GM18519 (cell line): ENCODE measurements at regions not wholly inside any gene's neighbourhood (a gene's known extent, or its start where the extent isn't known, plus 50 kb on each side); places are given as distances from the start of the nearest gene placed in this dataset.

Source experiments
- ATAC-seq: cut with Tn5 transposase; IDR thresholded peaks from one replicate; pipeline ENCODE4 v1.9.1; 2021; ENCODE audit warnings: mild to moderate bottlenecking, moderate library complexity; ENCODE audit not compliant: unreplicated experiment, low FRiP score

GRCh38 chr1:244955661-244956060 lies 91.3 kb upstream of the HNRNPU start:
- ATAC-seq, result no peak

GRCh38 chr1:244954359-244954758 lies 90.0 kb upstream of the HNRNPU start:
- ATAC-seq, result no peak

GRCh38 chr1:244953901-244954300 lies 89.6 kb upstream of the HNRNPU start:
- no peak for ATAC-seq

- no peak for ATAC-seq
These were observed 88.6 kb upstream of the HNRNPU start for GRCh38 chr1:244952940-244953339.

GRCh38 chr1:244952280-244952933 lies 88.1 kb upstream of the HNRNPU start:
- no peak for ATAC-seq

GRCh38 chr1:244948416-244948815 lies 84.1 kb upstream of the HNRNPU start:
- no peak for ATAC-seq

- ATAC-seq, result peak; percentile 80
These were observed 80.8 kb upstream of the HNRNPU start for GRCh38 chr1:244945109-244945671.

GRCh38 chr1:244941121-244941520 lies 76.8 kb upstream of the HNRNPU start:
- ATAC-seq, result peak; percentile 74

- ATAC-seq, result no peak
These were observed 72.8 kb upstream of the HNRNPU start for GRCh38 chr1:244937099-244937498.

- peak; percentile 60 for ATAC-seq
These were observed 56.8 kb upstream of the HNRNPU start for GRCh38 chr1:244920911-244921761.

GRCh38 chr1:244919320-244920282 lies 55.3 kb upstream of the HNRNPU start:
- no peak for ATAC-seq

GRCh38 chr1:244918421-244919319 lies 54.3 kb upstream of the HNRNPU start:
- ATAC-seq, result peak; percentile 33

GRCh38 chr1:244917073-244917670 lies 52.8 kb upstream of the HNRNPU start:
- ATAC-seq, result no peak

- no peak for ATAC-seq
These were observed 51.4 kb upstream of the HNRNPU start for GRCh38 chr1:244915736-244916135.

- ATAC-seq, result no peak
These were observed 50.4 kb upstream of the HNRNPU start for GRCh38 chr1:244914761-244915160.
